LNCaP clone FGC (cell line): ENCODE measurements at regions not wholly inside any gene's neighbourhood (a gene's known extent, or its start where the extent isn't known, plus 50 kb on each side); places are given as distances from the start of the nearest gene placed in this dataset.
A peak's percentile ranks its signal among the peaks of the same experiment; 100 is the strongest.

Experiments
- DNase-seq: peaks from one replicate; pipeline ENCODE4 v3.0.0-alpha.2; 2011; ENCODE audit warnings: low read depth
- H3K4me3 ChIP-seq: 2 replicates; pipeline ENCODE4 v1.5.1; 2011; ENCODE audit warnings: mild to moderate bottlenecking, low read depth, low read length, control low read depth
- TF ChIP-seq, protein P1 (sequence below): IDR thresholded peaks from 2 replicates; pipeline ENCODE4 v1.5.1; 2012; ENCODE audit warnings: mild to moderate bottlenecking; ENCODE audit not compliant: control insufficient read depth, insufficient read depth; ENCODE audit errors: extremely low read depth

GRCh38 chr11:114775875-114776621, 97.7 kb downstream of the NXPE2 start:
- TF ChIP-seq, protein P1, sequence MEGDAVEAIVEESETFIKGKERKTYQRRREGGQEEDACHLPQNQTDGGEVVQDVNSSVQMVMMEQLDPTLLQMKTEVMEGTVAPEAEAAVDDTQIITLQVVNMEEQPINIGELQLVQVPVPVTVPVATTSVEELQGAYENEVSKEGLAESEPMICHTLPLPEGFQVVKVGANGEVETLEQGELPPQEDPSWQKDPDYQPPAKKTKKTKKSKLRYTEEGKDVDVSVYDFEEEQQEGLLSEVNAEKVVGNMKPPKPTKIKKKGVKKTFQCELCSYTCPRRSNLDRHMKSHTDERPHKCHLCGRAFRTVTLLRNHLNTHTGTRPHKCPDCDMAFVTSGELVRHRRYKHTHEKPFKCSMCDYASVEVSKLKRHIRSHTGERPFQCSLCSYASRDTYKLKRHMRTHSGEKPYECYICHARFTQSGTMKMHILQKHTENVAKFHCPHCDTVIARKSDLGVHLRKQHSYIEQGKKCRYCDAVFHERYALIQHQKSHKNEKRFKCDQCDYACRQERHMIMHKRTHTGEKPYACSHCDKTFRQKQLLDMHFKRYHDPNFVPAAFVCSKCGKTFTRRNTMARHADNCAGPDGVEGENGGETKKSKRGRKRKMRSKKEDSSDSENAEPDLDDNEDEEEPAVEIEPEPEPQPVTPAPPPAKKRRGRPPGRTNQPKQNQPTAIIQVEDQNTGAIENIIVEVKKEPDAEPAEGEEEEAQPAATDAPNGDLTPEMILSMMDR = no peak
- no peak overlapping the region for H3K4me3 ChIP-seq
- DNase-seq = no peak

DNA sequence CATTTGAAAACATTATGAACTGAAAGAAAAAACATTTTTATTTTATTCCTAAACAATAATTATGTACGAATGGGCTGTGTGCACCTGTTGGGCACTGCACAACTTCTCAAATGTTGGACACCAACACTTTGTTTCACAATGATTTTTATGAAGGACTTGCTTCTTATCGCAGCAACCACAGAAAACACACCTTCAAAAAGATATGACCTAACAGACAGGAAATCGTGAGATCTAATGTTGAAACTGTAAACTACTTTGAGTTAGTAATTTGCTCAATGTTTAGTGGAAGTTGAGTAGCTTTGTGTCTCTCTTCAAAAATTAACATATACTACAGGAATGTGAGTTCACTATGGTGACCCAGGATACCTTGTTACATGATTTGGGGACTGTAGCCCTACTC, 98.6 kb downstream of the NXPE2 start:
- H3K4me3 ChIP-seq = no peak overlapping the region
- TF ChIP-seq, protein P1 = no peak
- DNase-seq = no peak

DNA sequence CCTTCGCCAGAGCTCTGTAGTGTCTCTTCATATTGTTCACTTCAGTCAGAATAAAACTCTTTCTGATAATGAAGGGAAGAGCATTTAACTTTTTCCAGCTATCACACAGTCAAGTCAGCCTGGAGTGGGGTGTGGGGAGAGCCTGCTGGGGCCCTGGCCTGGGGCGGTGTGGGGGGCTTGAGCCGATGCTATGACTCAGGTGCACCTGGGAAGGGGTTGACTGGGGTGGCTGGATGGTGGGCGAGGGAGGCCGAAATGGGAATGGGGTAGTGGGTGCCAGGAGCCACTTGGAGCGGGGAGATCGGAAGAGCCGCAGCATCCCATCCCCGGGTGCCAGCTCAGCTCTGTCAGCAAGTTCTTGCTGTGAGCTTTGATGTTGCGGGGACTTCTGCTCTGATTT, 100.9 kb downstream of the NXPE2 start:
- TF ChIP-seq, protein P1 = no peak
- DNase-seq = no peak
- no peak overlapping the region for H3K4me3 ChIP-seq

- DNase-seq = no peak
- no peak overlapping the region for H3K4me3 ChIP-seq
- TF ChIP-seq, protein P1 = no peak
These were observed 104.5 kb downstream of the NXPE2 start for GRCh38 chr11:114782650-114783310.

DNA sequence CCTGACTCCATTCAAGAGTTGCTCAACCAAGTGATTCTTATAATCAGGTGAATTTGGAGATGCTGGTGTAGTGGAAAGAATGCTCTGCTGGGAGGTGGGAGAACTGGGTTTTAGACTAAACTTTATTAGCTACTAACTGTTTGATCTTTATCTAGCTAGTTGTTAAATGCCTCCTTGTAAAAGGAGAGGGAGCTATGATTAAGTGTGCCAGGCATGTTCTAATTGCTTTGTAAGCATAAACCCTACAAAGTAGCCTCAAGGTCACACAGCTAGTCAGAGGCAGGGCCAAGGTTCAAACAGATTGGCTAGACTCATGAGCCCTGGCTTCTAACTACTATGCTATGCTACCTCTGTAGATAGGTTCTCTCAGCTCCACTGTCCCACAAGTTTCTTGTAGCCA, 105.5 kb downstream of the NXPE2 start:
- peak; percentile 27 for DNase-seq
- TF ChIP-seq, protein P1 = no peak

DNA sequence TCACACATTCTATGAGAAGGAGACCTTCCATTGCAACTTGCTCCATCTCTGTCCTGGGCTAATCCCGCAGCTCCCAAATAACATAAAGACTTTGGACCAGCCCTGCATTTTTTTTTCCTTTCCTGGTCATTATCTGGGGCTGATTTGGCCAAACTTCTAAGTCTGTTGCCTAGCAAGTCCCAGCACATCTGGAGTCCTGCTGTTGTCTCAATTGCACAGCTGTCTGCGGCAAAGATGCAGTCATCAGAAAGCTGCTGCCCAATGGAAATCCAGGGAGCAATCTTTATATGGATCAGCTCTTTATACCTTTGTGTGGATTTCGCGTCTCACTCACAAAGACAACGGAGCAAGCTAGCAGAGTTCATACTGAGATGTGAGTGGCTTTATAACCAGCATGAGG, 105.9 kb downstream of the NXPE2 start:
- H3K4me3 ChIP-seq = no peak overlapping the region
- DNase-seq = no peak
- TF ChIP-seq, protein P1 = no peak

More for the DNA sequence above, 105.5 kb downstream of the NXPE2 start:
- no peak overlapping the region for H3K4me3 ChIP-seq
